ENCODE measurements at regions not wholly inside any gene's neighbourhood (a gene's known extent, or its start where the extent isn't known, plus 50 kb on each side); places are given as distances from the start of the nearest gene placed in this dataset.

- TF ChIP-seq, protein P1, sequence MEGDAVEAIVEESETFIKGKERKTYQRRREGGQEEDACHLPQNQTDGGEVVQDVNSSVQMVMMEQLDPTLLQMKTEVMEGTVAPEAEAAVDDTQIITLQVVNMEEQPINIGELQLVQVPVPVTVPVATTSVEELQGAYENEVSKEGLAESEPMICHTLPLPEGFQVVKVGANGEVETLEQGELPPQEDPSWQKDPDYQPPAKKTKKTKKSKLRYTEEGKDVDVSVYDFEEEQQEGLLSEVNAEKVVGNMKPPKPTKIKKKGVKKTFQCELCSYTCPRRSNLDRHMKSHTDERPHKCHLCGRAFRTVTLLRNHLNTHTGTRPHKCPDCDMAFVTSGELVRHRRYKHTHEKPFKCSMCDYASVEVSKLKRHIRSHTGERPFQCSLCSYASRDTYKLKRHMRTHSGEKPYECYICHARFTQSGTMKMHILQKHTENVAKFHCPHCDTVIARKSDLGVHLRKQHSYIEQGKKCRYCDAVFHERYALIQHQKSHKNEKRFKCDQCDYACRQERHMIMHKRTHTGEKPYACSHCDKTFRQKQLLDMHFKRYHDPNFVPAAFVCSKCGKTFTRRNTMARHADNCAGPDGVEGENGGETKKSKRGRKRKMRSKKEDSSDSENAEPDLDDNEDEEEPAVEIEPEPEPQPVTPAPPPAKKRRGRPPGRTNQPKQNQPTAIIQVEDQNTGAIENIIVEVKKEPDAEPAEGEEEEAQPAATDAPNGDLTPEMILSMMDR (IDR thresholded peaks at IDR 0.05), result no peak
- TF ChIP-seq POLR2AphosphoS5 (IDR thresholded peaks at IDR 0.05), result no peak
Observed at GRCh38 chr7:69130396-69130795, 467.9 kb upstream of the AUTS2 start.

All from gastroesophageal sphincter (tissue), 3 donors.